T-cell (primary cell): ENCODE measurements at regions not wholly inside any gene's neighbourhood (a gene's known extent, or its start where the extent isn't known, plus 50 kb on each side); places are given as distances from the start of the nearest gene placed in this dataset.

Experiments used
- ATAC-seq, 4 experiments: fragments of 200-7000 bp in 3 of 4; fragments of 150-1000 bp in 1 of 4; cut with Tn5 transposase; replicated peaks in 1 of 4; 1 replicate in 3 of 4; 2 replicates in 1 of 4; pipeline ENCODE4 v1.10.0; 2021; ENCODE audit warnings: moderate library complexity in 3 of 4, mild to moderate bottlenecking in 2 of 4, moderate number of reproducible peaks in 1 of 4
- CTCF ChIA-PET, 2 donors: fragments of 300-600 bp; sonication (Branson Sonifier 250); formaldehyde crosslinking; loops; one replicate each; lab custom pipeline; 2022; ENCODE audit warnings: antibody characterized with exemption in 2 of 2; lab: Charles Lee
- POLR2A ChIA-PET, 2 donors: fragments of 300-600 bp; sonication (Branson Sonifier 250); formaldehyde crosslinking; loops; one replicate each; lab custom pipeline; 2022; ENCODE audit warnings: antibody characterized with exemption in 2 of 2; lab: Charles Lee
- DNase-seq, 35 experiments: peaks; one replicate each; pipeline versions ENCODE4 v3.0.0 to v3.0.0-alpha.2; 2013 to 2023
- H3K27ac ChIP-seq: one replicate; pipeline ENCODE4 v1.5.1; 2013; ENCODE audit warnings: low read length
- H3K27me3 ChIP-seq, 2 experiments: replicated peaks in 1 of 2; 1 replicate in 1 of 2; 2 replicates in 1 of 2; pipeline versions ENCODE4 v1.6.1 to v1.7.0; 2013; ENCODE audit warnings: low read length in 1 of 2, mixed read lengths in 1 of 2; ENCODE audit not compliant: control insufficient read depth in 2 of 2, insufficient read depth in 2 of 2; ENCODE audit errors: extremely low read depth in 1 of 2
- H3K36me3 ChIP-seq, 2 donors: 1 replicate in 1 of 2; 2 replicates in 1 of 2; pipeline versions ENCODE4 v1.6.1 to v1.7.0; 2013; ENCODE audit warnings: low read length in 1 of 2; ENCODE audit not compliant: control insufficient read depth in 2 of 2, insufficient read depth in 1 of 2; ENCODE audit errors: extremely low read depth in 1 of 2
- H3K4me1 ChIP-seq, 2 experiments: 1 replicate in 1 of 2; 2 replicates in 1 of 2; pipeline versions ENCODE4 v1.6.1 to v1.7.0; 2013; ENCODE audit warnings: low read length in 2 of 2, mixed read lengths in 1 of 2; ENCODE audit not compliant: insufficient read depth in 2 of 2, control insufficient read depth in 1 of 2; ENCODE audit errors: extremely low read depth in 1 of 2
- H3K4me3 ChIP-seq, 2 donors: 1 replicate in 1 of 2; 2 replicates in 1 of 2; pipeline versions ENCODE4 v1.5.1 to v1.7.0; 2013; ENCODE audit warnings: mild to moderate bottlenecking in 2 of 2, low read length in 1 of 2, moderate library complexity in 1 of 2; ENCODE audit not compliant: control insufficient read depth in 1 of 2; ENCODE audit errors: extremely low read depth in 1 of 2
- H3K9me3 ChIP-seq: 2 replicates; pipeline ENCODE4 v1.7.0; 2013
- H3K27ac Mint-ChIP-seq, 2 donors: one replicate each; pipeline ENCODE4 v1.8.0; 2020 to 2021; ENCODE audit warnings: mild to moderate bottlenecking in 2 of 2, mixed read lengths in 2 of 2
- H3K27me3 Mint-ChIP-seq, 2 donors: one replicate each; pipeline ENCODE4 v1.8.0; 2021 to 2022; ENCODE audit warnings: mixed read lengths in 2 of 2
- H3K36me3 Mint-ChIP-seq: one replicate; pipeline ENCODE4 v1.8.0; 2021; ENCODE audit warnings: mixed read lengths
- H3K4me1 Mint-ChIP-seq, 3 donors: one replicate each; pipeline ENCODE4 v1.8.0; 2020 to 2022; ENCODE audit warnings: mixed read lengths in 3 of 3, mild to moderate bottlenecking in 1 of 3
- H3K4me3 Mint-ChIP-seq, 3 donors: one replicate each; pipeline ENCODE4 v1.8.0; 2020 to 2022; ENCODE audit warnings: mild to moderate bottlenecking in 3 of 3, mixed read lengths in 3 of 3, moderate library complexity in 3 of 3
- H3K9me3 Mint-ChIP-seq, 3 donors: one replicate each; pipeline ENCODE4 v1.8.0; 2020 to 2022; ENCODE audit warnings: mixed read lengths in 3 of 3
- WGBS: methylation state at CpG from one replicate; pipeline ENCODE4 v1.1.5; 2013; ENCODE audit warnings: missing lambda C conversion rate; ENCODE audit not compliant: insufficient coverage; 5-methylcytosine and 5-hydroxymethylcytosine counted together

GRCh38 chr6:104159045-104159618, 700.6 kb downstream of the HACE1 start:
- H3K36me3 Mint-ChIP-seq: no peaks in the 10 kb centered on the region
- H3K4me3 ChIP-seq: no peak overlapping the region
- ChIA-PET CTCF (no interaction called here), POLR2A (no interaction called here)
- no peak for DNase-seq
- no peak overlapping the region for H3K27ac ChIP-seq
- H3K27me3 ChIP-seq: no peaks in the 10 kb centered on the region
- H3K9me3 Mint-ChIP-seq: peaks cover 2 to 9% (median 6%) of the 10 kb centered on the region in 3 donors
- H3K4me3 Mint-ChIP-seq: no peak overlapping the region
- no peaks in the 10 kb centered on the region for H3K4me1 ChIP-seq
- no peaks in the 10 kb centered on the region for H3K4me1 Mint-ChIP-seq
- no peak for ATAC-seq
- 83% methylated on average over 1 of the region's 2 CpGs for WGBS
- no peak overlapping the region for H3K27ac Mint-ChIP-seq
- H3K36me3 ChIP-seq: no peaks in the 10 kb centered on the region
- no peaks in the 10 kb centered on the region for H3K27me3 Mint-ChIP-seq
- no peaks in the 10 kb centered on the region for H3K9me3 ChIP-seq

- 76% methylated on average over 3 of the region's 3 CpGs for WGBS
- POLR2A ChIA-PET: no interaction called here
Measured at GRCh38 chr6:104143757-104144156, 716.0 kb downstream of the HACE1 start.

GRCh38 chr6:104134876-104135275, 724.8 kb downstream of the HACE1 start:
- no peak overlapping the region for H3K4me3 ChIP-seq
- Mint-ChIP-seq H3K27me3 (no peaks in the 10 kb centered on the region), H3K36me3 (no peaks in the 10 kb centered on the region), H3K9me3 (peaks cover 4 to 7% (median 5%) of the 10 kb centered on the region in 3 donors), H3K4me3 (no peak overlapping the region), H3K27ac (no peak overlapping the region), H3K4me1 (no peaks in the 10 kb centered on the region)
- no peaks in the 10 kb centered on the region for H3K9me3 ChIP-seq
- DNase-seq (no peak), ATAC-seq (no peak)
- POLR2A ChIA-PET: interaction anchor here in 1 of 2 donors (0.7 kb wide), 1 partner anchor 790 kb away, joined by 4 read pairs; no protein-coding TSS in a partner anchor
- no peaks in the 10 kb centered on the region for H3K4me1 ChIP-seq
- CTCF ChIA-PET: no interaction called here
- no peaks in the 10 kb centered on the region for H3K27me3 ChIP-seq
- no CpG with 5 or more reads among the region's 1 CpG for WGBS
- no peaks in the 10 kb centered on the region for H3K36me3 ChIP-seq
- no peak overlapping the region for H3K27ac ChIP-seq

More at GRCh38 chr6:104143757-104144156, 716.0 kb downstream of the HACE1 start:
- ATAC-seq: no peak
- H3K27me3 ChIP-seq: no peaks in the 10 kb centered on the region
- CTCF ChIA-PET: no interaction called here
- no peak overlapping the region for H3K27ac Mint-ChIP-seq
- no peak overlapping the region for H3K4me3 ChIP-seq
- peaks cover 6 to 15% (median 10%) of the 10 kb centered on the region in 3 donors for H3K9me3 Mint-ChIP-seq
- no peak for DNase-seq
- H3K9me3 ChIP-seq: no peaks in the 10 kb centered on the region
- H3K27me3 Mint-ChIP-seq: no peaks in the 10 kb centered on the region
- H3K4me1 Mint-ChIP-seq: no peaks in the 10 kb centered on the region
- no peaks in the 10 kb centered on the region for H3K36me3 Mint-ChIP-seq
- no peak overlapping the region for H3K4me3 Mint-ChIP-seq
- no peak overlapping the region for H3K27ac ChIP-seq
- no peaks in the 10 kb centered on the region for H3K36me3 ChIP-seq
- no peaks in the 10 kb centered on the region for H3K4me1 ChIP-seq

- H3K4me3 Mint-ChIP-seq: no peak overlapping the region
- no peaks in the 10 kb centered on the region for H3K27me3 Mint-ChIP-seq
- POLR2A ChIA-PET: no interaction called here
- Histone ChIP-seq H3K27ac (no peak overlapping the region), H3K9me3 (no peaks in the 10 kb centered on the region), H3K36me3 (no peaks in the 10 kb centered on the region), H3K4me1 (no peaks in the 10 kb centered on the region), H3K27me3 (no peaks in the 10 kb centered on the region), H3K4me3 (no peak overlapping the region)
- H3K4me1 Mint-ChIP-seq: no peaks in the 10 kb centered on the region
- DNase-seq: no peak
- no peaks in the 10 kb centered on the region for H3K36me3 Mint-ChIP-seq
- no peak overlapping the region for H3K27ac Mint-ChIP-seq
- CTCF ChIA-PET: no interaction called here
- ATAC-seq: no peak
- no peaks in the 10 kb centered on the region for H3K9me3 Mint-ChIP-seq
Measured at GRCh38 chr6:104130343-104130742, 729.4 kb downstream of the HACE1 start.

- H3K4me1 ChIP-seq: no peaks in the 10 kb centered on the region
- H3K36me3 ChIP-seq: no peaks in the 10 kb centered on the region
- Mint-ChIP-seq H3K4me3 (no peak overlapping the region), H3K9me3 (peaks cover 0 to 9% (median 0%) of the 10 kb centered on the region in 3 donors), H3K27me3 (no peaks in the 10 kb centered on the region), H3K36me3 (no peaks in the 10 kb centered on the region), H3K27ac (no peak overlapping the region), H3K4me1 (no peaks in the 10 kb centered on the region)
- no peak overlapping the region for H3K27ac ChIP-seq
- CTCF ChIA-PET: no interaction called here
- H3K27me3 ChIP-seq: no peaks in the 10 kb centered on the region
- 67% methylated on average over 1 of the region's 3 CpGs for WGBS
- no peak overlapping the region for H3K4me3 ChIP-seq
- no peaks in the 10 kb centered on the region for H3K9me3 ChIP-seq
- DNase-seq: no peak
- POLR2A ChIA-PET: no interaction called here
- ATAC-seq: no peak
Measured at GRCh38 chr6:104126315-104127005, 733.3 kb downstream of the HACE1 start.

GRCh38 chr6:104123227-104123626, 736.5 kb downstream of the HACE1 start:
- CTCF ChIA-PET: no interaction called here
- POLR2A ChIA-PET: no interaction called here
- Histone ChIP-seq H3K27me3 (no peaks in the 10 kb centered on the region), H3K4me3 (no peak overlapping the region), H3K27ac (no peak overlapping the region), H3K4me1 (no peaks in the 10 kb centered on the region), H3K9me3 (no peaks in the 10 kb centered on the region), H3K36me3 (no peaks in the 10 kb centered on the region)
- H3K27me3 Mint-ChIP-seq: no peaks in the 10 kb centered on the region
- no peak overlapping the region for H3K4me3 Mint-ChIP-seq
- no peaks in the 10 kb centered on the region for H3K4me1 Mint-ChIP-seq
- ATAC-seq (no peak), DNase-seq (no peak)
- WGBS: 90% methylated on average over 1 of the region's 1 CpG
- peaks cover 4 to 13% (median 5%) of the 10 kb centered on the region in 3 donors for H3K9me3 Mint-ChIP-seq
- H3K36me3 Mint-ChIP-seq: no peaks in the 10 kb centered on the region
- no peak overlapping the region for H3K27ac Mint-ChIP-seq
